ENCODE measurements at regions not wholly inside any gene's neighbourhood (a gene's known extent, or its start where the extent isn't known, plus 50 kb on each side); places are given as distances from the start of the nearest gene placed in this dataset.

GRCh38 chr11:24070435-24070834 is 426.4 kb upstream of the LUZP2 start:
- DNase-seq (ENCODE audit: low read depth), result no peak

DNA sequence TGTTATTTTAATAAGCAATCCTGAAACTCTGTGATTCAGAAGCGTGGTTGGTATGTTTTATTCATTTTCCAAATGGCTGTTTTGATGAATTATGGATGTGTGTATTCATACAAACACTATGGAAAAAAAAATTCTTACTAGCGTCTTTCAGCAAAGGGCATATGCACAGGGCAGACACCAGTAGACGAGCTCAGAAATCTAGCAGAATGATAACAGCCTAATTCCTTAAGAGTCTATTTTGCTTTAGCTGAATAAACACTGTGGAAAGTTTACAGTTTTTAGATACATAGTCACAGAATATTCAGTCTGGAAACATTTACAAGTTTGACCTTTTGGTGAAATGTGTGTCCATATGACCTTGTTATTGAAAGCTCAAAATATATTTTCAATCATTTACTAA is 418.8 kb upstream of the LUZP2 start:
- DNase-seq (ENCODE audit: low read depth), result no peak

DNA sequence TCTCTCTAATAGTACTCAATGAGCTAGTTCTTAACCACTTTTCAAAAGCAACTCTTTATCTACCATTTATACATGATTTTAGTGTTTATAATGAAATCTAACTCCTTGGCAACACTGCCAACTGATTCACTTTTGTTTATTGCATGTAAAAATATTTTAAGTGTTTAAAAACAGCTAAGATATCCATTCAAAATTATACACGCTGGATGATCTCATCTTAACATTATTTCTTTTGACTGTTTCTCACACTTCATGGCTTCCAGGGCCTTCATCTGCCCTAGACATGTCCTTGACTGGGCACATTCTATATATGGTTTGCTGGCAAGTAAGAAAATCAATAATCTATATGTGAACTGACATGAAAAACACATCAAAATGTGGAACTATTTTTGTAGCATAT is 414.6 kb upstream of the LUZP2 start:
- no peak for DNase-seq (ENCODE audit: low read depth)

GRCh38 chr11:24082860-24083259 is 414.0 kb upstream of the LUZP2 start:
- DNase-seq (ENCODE audit: low read depth), result no peak

GRCh38 chr11:24084956-24085355 is 411.9 kb upstream of the LUZP2 start:
- no peak for DNase-seq (ENCODE audit: low read depth)

DNA sequence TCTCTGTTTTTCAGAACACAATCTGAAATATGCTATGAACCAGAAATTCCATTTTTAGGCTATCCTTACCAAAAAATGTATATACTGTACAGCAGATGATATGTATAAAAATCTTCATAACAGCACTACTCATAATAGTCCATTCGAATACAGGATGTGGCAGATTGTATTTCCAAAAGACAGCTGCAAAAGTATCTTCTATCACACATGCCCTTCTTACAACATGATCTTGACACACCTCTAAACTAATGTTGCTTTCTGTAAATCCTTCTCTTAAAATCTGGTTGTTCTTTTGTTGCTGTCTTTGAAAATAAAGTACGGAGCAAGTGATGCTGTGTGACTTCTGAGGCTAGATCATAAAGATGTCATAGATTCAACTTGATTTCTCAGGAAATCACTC is 409.9 kb upstream of the LUZP2 start:
- no peak for DNase-seq (ENCODE audit: low read depth)

GRCh38 chr11:24091594-24091993 is 405.3 kb upstream of the LUZP2 start:
- DNase-seq (ENCODE audit: low read depth), result no peak

- no peak for DNase-seq (ENCODE audit: low read depth)
Measured at GRCh38 chr11:24093375-24093774, 403.5 kb upstream of the LUZP2 start.

DNA sequence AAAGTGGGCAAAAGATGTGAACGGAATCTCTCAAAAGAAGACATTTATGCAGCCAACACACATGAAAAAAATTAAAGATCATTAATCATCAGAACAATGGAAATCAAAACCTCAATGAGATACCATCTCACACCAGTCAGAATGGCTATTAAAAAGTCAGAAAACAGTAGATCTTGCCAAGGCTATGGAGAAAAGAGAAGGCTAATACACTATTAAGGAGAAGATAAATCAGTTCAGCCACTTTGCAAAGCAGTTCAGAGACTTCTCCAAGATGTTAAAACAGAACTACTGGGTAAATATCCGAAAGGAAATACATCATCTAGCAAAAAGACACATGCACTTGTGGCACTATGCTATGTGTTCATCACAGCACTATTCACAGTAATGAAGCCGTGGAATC is 388.2 kb upstream of the LUZP2 start:
- DNase-seq (ENCODE audit: low read depth), result no peak

DNA sequence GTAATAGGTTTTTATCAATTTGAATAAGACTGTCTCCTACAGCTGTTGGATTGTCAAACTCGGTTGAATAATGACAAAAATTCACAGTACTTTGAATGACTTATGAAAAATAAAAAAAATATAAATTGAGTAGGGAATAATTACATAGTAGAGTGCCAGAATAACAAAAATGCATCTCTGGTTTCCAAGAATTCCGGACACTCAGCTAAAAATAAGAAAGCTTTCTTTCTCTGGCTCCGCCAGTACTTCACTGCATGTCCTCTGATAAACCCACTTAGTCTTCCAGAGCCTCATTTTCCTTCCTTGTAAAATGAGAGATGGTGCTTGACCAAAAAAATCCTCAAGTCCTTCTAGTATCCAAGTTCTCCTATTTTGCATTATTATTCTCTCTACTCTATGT is 374.6 kb upstream of the LUZP2 start:
- DNase-seq (ENCODE audit: low read depth), result no peak

- DNase-seq (ENCODE audit: low read depth), result no peak
Measured at GRCh38 chr11:24124876-24125275, 372.0 kb upstream of the LUZP2 start.

GRCh38 chr11:24131698-24132097 is 365.2 kb upstream of the LUZP2 start:
- no peak for DNase-seq (ENCODE audit: low read depth)

DNA sequence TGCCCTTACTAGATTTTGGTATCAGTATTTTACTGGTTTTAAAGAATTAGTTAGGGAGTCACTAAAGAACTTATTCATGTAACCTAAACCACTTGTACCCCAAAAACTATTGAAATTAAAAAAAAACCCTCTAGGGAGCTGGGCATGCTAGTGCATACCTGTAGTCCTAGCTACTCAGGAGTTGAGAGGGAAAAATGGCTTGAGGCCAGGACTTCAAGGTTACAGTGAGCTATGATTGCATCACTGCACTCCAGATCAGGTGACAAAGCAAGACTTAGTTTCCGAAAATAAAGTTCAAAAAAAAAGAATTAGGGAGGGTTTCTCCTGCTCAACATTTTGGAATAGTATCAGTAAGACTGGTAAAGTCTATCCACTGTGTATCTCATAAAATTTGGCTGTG is 364.4 kb upstream of the LUZP2 start:
- no peak for DNase-seq (ENCODE audit: low read depth)

DNA sequence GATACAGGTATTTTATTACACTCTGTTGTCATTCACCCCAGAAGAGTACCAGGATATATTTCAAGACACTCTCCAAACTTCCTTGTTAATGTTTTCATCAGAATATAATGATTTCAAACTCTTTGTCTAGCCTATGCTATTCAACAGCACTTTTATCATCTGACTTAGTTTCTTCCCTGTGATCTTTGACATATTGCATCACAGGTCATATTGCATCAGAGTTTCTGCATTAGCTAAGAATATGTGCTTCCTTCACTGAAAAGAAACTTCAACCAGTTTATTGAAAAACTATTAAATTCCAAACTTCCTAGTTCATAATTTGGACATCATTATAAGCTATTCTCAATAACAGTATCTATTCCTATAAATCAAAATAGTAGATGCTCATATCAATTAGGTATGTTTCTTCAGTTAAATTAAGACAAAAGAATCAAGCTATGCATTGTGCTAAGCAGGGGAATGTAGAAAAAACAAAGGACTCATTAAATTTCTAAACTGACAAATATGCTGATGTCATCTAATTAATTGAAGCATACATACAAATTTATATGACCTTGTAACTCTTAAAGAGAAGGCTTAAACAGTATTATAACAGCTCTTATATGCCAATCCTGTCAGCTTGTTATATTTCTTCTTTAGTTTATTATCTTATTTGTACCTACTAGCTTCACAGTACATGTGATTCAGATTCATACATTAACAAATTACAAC is 361.8 kb upstream of the LUZP2 start:
- no peak for DNase-seq (ENCODE audit: low read depth)

- no peak for DNase-seq (ENCODE audit: low read depth)
Measured at GRCh38 chr11:24142062-24142461, 354.8 kb upstream of the LUZP2 start.

DNA sequence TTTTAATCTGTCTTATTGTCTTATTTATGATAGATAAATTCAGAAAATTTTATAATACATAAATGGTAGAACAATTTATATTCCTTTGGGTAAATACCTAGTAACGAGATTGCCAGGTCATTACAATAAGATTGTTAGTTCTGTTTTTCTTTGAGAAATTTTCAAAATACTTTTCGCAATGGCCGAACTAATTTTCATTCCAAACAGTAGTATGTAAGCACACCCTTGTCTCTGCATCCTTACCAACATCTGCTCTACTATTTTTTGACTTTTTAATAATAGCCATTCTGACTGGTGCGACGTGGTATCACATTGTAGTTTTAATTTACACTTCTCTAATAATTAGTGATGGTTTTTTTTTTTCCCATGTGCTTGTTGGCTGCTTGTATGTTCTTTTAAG is 351.4 kb upstream of the LUZP2 start:
- DNase-seq (ENCODE audit: low read depth), result no peak

- DNase-seq (ENCODE audit: low read depth), result no peak
Measured at GRCh38 chr11:24153337-24153736, 343.5 kb upstream of the LUZP2 start.

- DNase-seq (ENCODE audit: low read depth), result no peak
Measured at GRCh38 chr11:24155792-24156191, 341.1 kb upstream of the LUZP2 start.

DNA sequence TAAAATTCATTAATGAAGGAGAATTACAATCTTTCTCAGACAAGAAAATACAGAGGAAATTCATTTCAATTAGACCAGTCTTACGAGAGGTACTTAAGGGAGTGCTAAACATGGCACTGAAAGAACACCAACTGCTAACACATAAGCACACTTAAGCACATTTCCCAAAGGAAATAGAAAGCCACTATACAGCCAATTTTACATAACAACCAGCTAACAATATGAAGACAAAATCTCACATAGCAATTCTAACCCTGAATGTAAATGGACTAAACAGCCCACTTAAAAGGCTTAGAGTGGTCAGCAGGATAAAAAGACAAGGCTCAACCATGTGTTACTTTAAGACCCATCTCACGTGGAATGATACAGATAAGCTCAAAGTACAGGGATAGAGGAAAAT is 339.5 kb upstream of the LUZP2 start:
- no peak for DNase-seq (ENCODE audit: low read depth)

- DNase-seq (ENCODE audit: low read depth), result no peak
Measured at GRCh38 chr11:24161587-24161986, 335.3 kb upstream of the LUZP2 start.

DNA sequence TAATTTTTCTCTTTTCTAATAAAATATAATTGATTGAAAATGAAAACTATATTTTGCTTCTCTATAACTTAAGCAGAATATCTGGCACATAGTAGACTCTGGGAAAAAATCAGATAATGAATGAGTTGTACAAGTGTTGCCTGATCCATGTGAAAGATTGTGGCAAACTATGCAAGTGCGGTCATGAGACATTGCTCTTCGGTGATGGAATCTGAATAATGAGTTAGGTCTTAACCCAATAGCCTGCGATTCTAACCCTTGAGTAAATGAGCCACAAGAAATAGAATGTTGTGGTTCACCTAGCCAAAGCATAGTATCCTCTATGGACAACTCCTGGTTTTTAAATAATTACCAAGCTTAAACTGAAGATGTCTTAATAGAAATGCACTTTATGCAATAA is 333.7 kb upstream of the LUZP2 start:
- DNase-seq (ENCODE audit: low read depth), result no peak

- no peak for DNase-seq (ENCODE audit: low read depth)
Measured at GRCh38 chr11:24163841-24164240, 333.0 kb upstream of the LUZP2 start.

GRCh38 chr11:24171869-24172268 is 325.0 kb upstream of the LUZP2 start:
- DNase-seq (ENCODE audit: low read depth), result no peak

DNA sequence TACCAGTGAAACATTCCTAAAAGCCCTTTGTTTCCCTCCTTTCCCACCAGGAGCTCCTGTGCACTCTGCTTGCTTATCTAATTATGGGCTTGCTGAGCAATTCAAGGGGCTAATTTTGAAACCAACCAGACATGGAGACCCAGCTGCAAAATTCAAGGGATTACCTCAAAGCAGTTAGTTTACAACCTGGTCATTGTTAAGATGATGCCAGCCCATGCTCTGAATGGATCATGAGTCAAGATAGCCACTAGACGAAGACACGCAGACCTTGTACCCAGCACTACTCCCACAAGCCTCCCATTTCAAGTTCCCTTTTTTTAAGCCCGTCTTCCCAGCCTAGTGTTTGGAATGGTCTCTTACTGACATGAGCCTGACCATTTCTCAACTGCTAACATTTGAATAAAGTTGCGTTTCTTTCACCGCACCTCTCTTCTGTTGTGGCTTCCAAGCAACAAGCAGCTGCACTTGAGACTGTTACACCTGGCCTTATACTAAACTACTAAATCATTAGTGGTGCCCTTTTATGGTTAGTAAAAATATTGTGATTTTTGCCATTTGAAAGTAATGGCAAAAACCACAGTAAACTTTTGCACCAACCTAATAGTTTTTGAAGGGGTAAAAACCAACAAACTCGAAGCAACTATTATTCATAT is 315.3 kb upstream of the LUZP2 start:
- DNase-seq (ENCODE audit: low read depth), result no peak

Data from CMK (cell line).